ENCODE measurements at regions not wholly inside any gene's neighbourhood (a gene's known extent, or its start where the extent isn't known, plus 50 kb on each side); places are given as distances from the start of the nearest gene placed in this dataset.
"Not testable (repeated sequence)": the region's sequence is repeated elsewhere in the genome, so short reads cannot be mapped to it uniquely, and the experiment has no call there.

GRCh38 chr3:187533797-187534196 lies 136.4 kb downstream of the SST start:
- DNase-seq = no peak

- no peak for DNase-seq
Measured at GRCh38 chr3:187531831-187532230, 138.4 kb downstream of the SST start.

- no peak for DNase-seq
Measured at GRCh38 chr3:187522890-187523289, 147.3 kb downstream of the SST start.

- DNase-seq = no peak
Measured at GRCh38 chr3:187522293-187522692, 147.9 kb downstream of the SST start.

- no peak for DNase-seq
Measured at GRCh38 chr3:187521546-187521945, 148.6 kb downstream of the SST start.

GRCh38 chr3:187520027-187520945 lies 149.9 kb downstream of the SST start:
- DNase-seq = no peak

GRCh38 chr3:187519428-187519890 lies 150.7 kb downstream of the SST start:
- DNase-seq = no peak

GRCh38 chr3:187518616-187519015 lies 150.4 kb downstream of the RTP4 start:
- DNase-seq = no peak

GRCh38 chr3:187518207-187518606 lies 150.0 kb downstream of the RTP4 start:
- DNase-seq = no peak

GRCh38 chr3:187516446-187517185 lies 148.4 kb downstream of the RTP4 start:
- no peak for DNase-seq

GRCh38 chr3:187507905-187508304 lies 139.7 kb downstream of the RTP4 start:
- no peak for DNase-seq

GRCh38 chr3:187507266-187507665 lies 139.1 kb downstream of the RTP4 start:
- no peak for DNase-seq

GRCh38 chr3:187504435-187504834 lies 136.2 kb downstream of the RTP4 start:
- DNase-seq = no peak

- DNase-seq = no peak
Measured at GRCh38 chr3:187498211-187498724, 130.1 kb downstream of the RTP4 start.

- no peak for DNase-seq
Measured at GRCh38 chr3:187497052-187497451, 128.9 kb downstream of the RTP4 start.

- DNase-seq = not testable (repeated sequence)
Measured at GRCh38 chr3:187494056-187494455, 125.9 kb downstream of the RTP4 start.

GRCh38 chr3:187491371-187491770 lies 123.2 kb downstream of the RTP4 start:
- no peak for DNase-seq

GRCh38 chr3:187490366-187490765 lies 122.2 kb downstream of the RTP4 start:
- DNase-seq = no peak

- DNase-seq = no peak
Measured at GRCh38 chr3:187484547-187485295, 116.5 kb downstream of the RTP4 start.

- DNase-seq = peak; percentile 17
Measured at GRCh38 chr3:187481426-187481825, 113.2 kb downstream of the RTP4 start.

- DNase-seq = not testable (repeated sequence)
Measured at GRCh38 chr3:187475613-187476012, 107.4 kb downstream of the RTP4 start.

GRCh38 chr3:187473778-187474406 lies 105.7 kb downstream of the RTP4 start:
- no peak for DNase-seq
